NCI-H2171 treated with DMSO at 0.1 percent for 48 hours (cell line): ENCODE measurements at regions not wholly inside any gene's neighbourhood (a gene's known extent, or its start where the extent isn't known, plus 50 kb on each side); places are given as distances from the start of the nearest gene placed in this dataset.
"Not testable (repeated sequence)": the region's sequence is repeated elsewhere in the genome, so short reads cannot be mapped to it uniquely, and the experiment has no call there.

ENCODE experiments used
- DNase-seq: peaks from one replicate; lab custom pipeline; 2025; lab: John Stamatoyannopoulos, UW

DNA sequence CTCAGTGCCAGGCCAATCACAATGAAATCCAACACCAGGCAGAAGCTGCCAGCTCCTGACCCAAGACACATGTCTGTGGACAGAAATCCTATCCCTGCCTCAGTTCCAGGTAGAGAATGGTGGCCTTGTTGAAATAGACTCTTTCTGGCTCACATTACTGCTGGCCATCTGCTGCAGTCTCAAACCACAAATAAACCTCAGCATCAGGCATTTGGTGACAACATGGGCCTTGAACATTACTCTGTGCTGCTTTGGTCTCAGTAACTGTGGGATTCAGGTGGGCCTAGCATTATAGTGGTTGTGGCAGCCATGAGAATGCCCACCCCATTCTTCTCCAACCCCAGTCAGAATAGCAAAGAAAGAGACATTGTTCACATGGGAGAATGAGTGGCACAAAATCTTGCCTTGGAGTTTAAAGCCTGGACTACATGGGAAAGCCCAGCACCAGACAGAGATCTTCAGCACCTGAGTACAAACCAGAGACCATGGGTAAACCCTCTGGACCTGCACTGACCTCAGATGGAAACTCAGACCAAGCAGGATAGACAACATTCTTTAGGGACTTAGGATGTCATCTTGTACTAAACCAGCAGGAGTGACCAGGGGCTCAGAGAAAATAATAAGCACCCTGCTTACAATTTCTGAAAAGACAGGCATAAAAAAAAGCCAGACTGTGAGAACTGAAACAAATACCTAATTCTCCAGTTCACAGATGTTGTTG, 50.4 kb upstream of the TRAM1L1 start:
- no peak for DNase-seq

DNA sequence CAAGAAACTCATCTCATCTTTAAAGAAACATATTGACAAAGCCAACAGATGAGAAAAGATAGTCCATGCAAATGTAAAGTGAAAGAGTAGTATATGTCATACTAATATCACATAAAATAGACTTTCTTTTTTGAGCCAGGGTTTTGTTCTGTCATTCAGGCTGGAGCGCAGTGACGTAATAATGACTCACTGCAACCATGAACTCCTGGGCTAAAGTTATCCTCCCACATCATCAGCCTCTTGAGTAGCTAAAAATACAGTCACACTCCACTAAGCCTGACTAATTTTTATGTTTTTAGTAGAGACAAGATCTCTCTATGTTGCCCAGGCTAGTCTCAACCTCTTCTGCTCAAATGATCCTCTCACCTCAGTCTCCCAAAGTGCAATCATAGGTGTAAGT, 51.8 kb upstream of the TRAM1L1 start:
- no peak for DNase-seq

DNA sequence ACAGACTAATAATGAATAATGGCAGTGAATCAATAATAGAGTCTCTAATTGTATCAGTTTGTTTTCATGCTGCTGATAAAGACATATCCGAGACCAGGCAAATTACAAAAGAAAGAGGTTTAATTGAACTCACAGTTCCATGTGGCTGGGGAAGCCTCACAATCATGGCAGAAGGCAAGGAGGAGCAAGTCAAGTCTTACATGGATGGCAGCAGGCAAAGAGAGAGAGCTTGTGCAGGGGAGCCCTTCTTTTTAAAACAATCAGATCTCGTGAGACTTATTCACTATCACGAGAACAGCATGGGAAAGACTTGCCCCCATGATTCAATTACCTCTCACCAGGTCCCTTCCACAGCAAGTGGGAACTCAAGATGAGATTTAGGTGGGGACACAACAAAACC, 53.4 kb upstream of the TRAM1L1 start:
- not testable (repeated sequence) for DNase-seq

DNA sequence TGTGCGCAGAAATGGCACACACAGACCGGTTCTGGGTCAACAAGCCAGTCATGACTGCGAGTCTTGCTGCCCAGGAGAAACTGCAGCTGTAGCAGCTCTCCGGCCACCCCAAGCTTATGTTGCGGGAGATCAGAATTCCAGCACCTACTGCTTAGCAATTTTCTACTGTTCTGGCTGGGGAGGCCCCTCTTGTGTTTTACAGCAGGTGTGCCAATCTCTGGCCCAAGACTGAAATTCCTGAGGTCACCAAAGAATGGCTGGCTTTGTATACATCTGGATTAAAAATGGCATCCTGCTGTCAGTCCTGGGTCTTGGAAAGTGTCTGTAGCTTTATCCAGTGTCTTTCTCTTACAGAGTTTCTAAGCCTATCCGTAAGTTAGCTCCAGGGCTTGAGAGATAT, 68.9 kb upstream of the TRAM1L1 start:
- no peak for DNase-seq

DNA sequence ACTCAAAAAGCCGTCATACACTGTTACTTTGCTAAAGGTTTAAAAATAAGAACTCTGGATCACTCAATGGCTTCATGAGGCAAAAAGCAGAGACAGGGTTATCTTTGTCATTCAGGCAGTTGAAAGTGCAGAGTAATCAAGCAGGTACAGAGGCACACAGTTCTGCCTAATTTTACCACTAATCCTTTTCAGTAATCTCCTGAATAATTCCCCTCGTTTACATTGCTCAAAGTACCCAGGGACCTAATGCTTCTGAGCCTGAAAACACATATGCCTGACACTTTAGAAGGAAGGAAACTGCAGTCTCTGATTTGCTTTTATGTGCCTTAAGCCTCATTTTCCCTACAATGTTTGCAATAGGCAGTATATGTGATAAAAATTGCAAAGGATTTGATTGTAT, 71.4 kb upstream of the TRAM1L1 start:
- DNase-seq: no peak

DNA sequence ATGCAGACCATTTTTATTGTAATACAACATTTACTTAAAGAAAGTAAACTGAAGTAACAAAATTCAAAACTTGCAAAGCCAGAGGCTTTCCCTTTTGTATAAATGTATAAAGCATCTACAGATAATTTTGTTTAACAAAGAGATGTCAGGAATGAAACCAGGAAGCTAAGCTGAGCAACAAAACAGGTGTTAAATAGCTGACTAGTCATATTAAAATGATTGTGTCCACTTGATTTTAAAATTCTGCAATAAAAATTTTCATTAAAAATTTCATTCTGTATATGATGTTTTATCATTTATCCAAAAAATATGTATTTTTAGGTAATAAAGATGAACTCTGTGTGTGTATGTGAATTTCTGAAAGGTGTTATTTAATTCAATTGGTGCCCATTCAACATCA, 72.0 kb upstream of the TRAM1L1 start:
- DNase-seq: no peak

DNA sequence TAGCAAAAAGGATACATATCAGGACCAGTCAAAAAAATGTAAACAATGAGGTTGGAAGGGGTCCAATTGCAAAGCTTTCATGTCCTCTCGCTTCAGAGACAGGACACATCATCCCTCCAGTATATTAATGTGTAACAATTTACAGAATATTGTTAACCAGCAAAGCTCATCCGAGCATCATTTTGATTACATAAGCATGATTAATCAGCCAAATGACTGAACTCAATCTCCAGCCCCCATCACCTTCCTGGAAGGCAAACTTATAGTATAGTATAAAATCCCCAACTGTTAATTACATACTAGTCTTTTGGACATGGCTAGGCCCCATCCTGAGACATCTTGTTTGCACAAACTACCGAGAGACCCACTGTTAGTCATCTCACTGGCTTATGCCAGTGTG, 77.6 kb upstream of the TRAM1L1 start:
- no peak for DNase-seq

DNA sequence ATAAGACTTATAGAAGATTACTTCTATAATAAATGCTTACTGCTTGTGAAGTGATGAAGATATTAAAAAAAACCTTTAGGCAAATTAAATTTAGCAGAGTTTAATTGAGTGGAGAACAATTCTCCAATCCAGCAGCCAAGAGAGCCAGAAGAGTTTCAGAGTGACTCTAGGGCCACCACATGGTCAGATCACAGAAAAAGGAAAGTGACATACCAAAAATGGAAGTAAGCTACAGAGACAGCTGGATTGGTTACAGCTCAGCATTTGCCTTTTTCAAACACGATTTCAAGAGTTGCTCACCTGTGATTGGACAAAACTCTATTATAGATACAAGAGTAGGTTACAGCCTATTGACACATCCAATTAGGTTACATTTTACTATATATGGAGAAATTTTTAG, 79.0 kb upstream of the TRAM1L1 start:
- no peak for DNase-seq

DNA sequence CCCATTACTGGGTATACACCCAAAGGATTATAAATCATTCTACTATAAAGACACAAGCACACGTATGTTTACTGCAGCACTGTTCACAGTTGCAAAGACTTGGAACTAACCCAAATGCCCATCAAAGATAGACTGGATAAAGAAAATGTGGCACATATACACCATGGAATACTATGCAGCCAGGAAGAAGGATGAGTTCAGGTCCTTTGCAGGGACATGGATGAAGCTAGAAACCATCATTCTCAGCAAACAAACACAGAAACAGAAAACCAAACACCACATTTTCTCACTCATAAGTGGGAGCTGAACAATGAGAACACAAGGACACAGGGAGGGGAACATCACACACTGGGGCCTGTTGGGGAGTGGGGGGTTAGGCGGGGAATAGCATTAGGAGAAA, 90.0 kb upstream of the TRAM1L1 start:
- not testable (repeated sequence) for DNase-seq

DNA sequence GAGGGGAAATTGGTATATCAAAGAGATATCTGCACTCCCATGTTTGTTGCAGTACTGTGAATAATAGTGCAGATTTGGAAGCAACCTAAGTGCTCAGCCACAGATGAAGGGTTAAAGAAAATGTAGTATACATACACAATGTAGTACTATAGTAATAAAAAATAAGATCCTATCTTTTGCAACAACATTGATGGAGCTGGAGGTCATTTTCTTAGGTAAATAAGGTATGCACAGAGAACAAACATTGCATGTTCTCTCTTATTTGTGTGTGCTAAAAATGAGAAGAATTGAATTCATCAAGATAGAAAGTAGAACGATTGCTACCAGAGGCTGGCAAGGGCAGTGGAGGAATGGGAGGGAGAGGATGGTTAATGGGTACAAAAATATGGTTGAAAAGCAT, 117.9 kb upstream of the TRAM1L1 start:
- no peak for DNase-seq

DNA sequence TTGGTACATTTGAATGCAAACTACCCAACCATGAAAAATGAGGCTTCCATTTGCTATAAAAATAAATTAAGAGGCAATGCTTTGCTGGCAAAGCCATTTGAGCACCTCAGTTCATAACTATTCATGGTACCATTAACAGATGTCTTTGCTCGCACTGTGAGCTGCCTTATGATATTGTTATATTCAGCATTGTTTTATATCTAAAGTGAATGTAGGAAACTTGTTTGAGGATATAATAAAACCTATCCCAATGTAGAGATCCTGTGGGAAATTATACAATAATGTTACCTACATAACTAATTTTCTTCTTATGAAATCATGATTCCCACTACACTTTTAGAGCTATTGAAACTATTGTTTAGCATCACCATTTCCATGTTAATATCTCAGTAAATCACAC, 125.2 kb upstream of the TRAM1L1 start:
- DNase-seq: no peak

DNA sequence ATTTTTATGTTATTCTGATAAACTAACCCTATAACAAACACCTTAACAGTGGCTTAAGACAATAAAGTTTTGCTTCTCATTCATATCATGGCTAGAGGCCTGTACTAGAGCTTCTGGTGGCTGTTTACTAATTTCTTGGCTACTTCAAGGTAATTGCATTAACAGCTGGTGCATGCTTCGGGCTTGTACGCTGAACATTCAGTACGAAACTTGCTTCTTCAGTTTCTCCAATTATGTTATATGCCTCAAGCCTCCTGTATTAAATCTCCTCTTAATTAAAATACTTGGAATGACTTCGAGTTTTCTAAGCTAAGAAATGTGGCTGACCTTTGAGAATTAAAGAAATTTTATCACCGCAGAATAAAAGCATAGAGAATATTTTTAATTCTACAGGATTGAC, 138.9 kb upstream of the TRAM1L1 start:
- DNase-seq: no peak

DNA sequence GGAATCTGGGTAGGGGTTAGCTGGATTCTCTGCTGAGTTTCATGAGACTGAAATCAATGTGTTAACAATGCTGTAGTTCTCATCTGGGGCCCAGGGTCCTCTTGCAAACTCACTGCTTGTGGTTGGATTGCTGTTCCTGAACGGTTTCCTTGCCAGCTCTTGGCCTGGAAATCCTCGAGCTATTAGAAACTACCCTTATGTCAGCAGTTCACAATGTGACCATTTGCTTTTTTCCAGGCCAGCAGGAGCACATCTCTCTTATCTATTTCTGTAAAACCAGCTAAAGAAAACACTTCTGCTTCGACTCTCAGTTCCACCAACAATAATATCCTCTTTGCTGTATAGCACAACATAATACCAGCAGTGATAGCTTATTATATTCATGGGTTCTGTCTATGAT, 140.1 kb upstream of the TRAM1L1 start:
- DNase-seq: no peak

DNA sequence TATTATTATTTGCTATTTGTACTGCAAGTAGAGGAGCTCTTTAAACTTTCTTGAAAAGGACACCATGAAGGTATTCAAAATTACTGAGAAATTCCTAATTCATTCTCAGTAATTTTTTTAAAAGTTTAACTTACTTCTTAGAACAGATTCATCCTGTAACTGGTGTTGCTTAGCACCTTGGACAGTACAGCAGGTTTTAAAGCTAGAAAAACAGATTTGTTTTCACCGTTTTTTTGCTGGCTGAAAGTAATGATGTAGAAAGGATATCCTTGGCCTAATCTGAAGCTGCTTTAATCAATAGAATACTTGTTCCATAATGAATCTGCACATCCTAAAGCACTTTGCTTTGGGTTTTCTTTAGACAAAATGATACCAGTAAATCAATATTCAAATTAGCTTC, 142.5 kb upstream of the TRAM1L1 start:
- no peak for DNase-seq

DNA sequence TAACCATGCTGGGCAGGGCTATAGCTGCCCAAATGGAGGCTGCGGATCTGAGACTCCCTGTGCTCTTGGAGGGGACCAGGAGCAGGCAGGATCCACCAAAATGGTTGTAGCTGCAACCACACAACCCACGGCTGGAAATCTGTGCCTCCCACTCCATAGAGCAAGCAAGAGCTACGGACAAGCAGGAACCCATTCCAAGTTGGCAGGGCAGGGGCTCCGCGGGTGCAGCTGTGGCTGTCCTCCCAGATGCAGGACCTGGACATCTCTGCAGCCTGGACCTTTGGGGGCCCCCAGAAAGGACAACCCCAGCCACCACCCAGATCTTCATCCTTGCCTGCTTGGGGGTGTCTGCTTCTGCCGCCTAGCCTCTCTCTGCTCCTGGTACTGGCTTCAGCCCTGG, 154.1 kb upstream of the TRAM1L1 start:
- DNase-seq: no peak

DNA sequence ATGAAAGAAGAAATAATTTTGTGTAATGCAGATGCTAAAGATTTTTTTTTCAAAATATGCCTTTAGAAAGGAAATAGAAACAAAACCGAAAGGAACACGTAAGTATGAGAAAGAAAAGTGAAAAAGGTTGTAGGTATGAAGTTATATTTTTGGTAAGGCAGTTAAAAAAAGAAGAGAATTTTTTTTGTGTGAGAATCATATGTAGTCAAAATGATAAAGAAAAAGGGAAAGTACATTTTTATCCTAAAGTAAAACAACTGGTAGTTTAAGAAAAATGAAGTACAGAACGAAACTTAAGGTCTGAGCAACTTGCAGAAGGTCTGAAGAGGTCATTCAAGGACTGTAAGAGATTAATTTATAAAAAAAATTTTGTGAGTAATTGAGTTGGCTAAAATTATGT, 164.0 kb upstream of the TRAM1L1 start:
- DNase-seq: no peak

DNA sequence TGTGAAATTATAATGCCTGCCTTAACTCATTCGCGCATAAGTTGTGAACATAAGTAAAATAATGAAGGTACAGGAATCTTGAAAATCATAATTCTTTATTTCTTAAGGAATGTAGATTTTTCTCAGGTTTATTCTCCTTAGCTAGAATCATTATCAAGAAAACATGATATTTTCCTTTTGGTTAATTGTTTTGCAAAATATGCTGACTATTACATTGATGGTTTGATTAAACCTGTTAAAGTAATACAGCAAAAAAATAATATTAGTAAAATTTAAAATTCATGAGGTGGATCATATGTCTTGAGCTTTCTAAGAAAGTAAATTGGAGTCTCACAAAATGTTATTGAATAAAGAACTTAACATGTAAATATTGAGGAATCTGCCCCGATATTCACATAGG, 178.7 kb upstream of the TRAM1L1 start:
- no peak for DNase-seq

DNA sequence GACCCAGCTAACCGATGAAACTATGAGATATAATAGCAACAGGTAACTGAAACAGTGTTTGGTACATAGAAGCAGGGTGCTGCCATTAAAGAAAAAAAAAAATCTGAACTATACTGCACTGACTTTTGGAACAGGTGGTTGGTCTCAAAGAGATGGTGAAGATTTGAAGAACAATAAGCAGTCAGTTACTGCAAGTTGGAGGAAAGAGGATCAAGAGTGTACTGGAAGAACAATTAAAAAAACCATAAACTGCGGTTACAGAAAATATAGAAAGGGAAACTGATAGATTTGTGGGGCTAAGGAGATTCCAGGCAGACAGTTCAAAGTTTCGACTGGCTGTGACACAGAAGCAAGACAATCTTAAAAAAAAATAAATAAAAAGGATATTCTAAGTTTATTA, 181.9 kb upstream of the TRAM1L1 start:
- DNase-seq: no peak

DNA sequence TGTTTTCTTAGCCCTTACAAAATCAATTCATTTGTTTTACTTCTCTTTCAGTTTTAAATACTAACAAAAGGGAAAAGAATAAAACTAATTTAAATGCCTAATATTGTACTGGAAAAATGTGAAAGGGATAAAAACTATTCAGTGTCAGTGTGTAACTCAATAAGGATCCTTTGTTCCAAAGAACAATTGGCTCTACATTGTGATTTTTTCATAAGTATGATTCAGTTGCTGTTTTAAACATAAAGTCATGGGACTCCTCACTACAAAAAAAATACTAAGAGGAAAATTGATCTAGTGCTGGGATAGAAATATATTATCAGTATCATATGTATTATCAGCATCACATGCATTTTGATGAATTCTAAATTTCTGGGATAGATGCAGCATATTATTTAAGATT, 199.4 kb upstream of the TRAM1L1 start:
- no peak for DNase-seq

DNA sequence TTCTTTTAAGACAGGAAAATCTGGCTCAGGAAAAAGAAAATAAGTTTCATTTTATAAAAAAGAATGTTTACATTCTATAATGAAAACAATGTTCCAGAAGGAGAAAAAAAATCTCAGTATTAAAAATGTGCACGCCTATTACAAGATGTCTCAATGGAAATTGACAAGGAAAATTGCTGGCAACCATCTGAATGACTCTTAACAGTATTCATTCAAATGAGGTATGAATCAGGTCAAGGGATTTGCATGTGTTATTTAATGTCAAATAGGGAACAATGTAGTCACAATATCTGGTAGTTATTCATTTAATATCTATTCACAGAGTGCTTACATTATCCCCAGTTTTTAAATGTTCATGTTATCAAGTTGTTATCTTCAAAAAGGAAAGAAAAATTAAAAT, 208.4 kb upstream of the TRAM1L1 start:
- no peak for DNase-seq

DNA sequence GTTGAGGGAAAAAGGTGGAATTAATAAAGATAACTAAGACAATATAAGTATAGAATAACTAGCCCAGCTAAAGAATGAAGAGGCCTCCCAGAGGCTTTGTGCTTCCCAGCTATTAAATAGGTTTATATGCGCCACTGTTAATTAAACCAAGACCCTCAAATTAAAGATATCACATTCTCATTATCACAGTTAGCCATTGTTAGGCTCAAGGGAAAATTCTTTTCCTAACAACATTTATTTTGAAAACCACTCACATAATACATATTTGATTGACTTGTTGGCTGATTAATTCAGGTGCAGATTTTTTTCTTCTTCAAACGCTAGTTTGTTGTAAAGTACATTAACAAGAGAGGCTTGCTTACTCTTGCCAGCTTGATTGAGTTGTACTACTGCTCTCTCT, 216.8 kb upstream of the TRAM1L1 start:
- no peak for DNase-seq

DNA sequence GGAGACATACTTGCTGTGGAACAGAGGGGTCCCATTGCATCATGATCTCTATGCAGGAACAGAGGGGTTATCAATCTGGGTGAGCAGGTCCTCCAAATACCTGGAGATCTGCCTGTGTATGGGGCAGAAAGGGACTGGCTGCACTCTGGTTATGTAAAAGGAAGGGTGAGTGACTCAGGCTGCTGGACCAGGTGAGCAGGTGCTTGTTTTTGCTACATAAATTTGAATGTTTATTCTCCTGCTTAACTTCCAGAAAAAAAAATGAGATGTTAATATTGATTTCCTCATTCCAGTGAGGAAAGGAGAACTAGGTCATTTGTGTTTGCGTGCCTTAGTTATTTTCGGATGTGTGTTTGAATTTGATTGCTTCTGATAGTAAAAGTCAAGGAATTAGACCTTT, 225.8 kb upstream of the TRAM1L1 start:
- DNase-seq: no peak

DNA sequence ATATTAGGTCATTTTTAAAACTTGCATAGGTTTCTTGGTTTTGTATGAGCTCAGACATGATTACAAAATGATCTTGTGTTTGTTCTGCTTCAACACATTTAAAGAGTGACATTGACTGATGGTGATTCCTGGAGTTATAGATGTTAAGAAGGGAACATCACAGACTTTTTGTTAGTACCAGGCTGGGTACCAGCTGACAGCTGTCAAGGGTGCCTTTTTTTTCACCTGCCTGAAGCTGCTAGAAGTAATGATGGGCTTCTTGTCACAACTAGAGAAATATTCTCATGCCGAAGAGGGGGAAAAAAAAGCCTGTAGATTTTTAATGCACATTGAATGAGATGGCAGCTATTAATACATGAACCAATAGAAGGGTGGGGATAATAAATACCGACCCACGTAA, 226.6 kb upstream of the TRAM1L1 start:
- DNase-seq: no peak

DNA sequence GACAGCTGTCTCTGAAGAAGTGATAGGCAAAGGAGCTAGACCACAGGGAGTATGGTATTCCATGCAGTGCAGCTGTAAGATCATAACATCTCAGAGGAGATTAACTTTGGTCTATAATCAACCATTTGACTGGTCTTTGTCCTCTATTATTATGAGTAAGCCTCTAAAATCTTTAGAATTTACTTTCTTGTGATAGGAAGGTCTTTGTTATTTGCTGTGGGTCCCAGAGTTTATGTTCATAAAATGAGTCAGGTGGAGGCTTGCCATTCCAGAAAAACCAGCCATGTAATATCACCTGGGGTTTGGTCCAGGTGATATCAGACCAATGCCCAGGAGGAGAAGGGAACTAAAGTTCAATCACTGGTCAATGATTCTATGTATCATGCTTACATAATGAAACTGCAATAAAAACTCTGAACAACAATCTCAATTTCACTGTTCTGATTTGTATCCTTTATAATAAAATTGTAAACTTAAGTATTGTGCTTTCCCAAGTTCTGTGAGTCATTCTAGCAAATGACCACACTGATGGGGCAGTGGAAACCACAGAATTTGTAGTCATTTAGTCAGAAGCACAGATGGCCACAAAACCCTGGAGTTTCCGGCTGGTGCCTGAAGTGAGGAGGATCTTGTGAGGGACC, 239.6 kb upstream of the TRAM1L1 start:
- no peak for DNase-seq
